Medulla oblongata (tissue), 1 donor: ENCODE measurements at regions not wholly inside any gene's neighbourhood (a gene's known extent, or its start where the extent isn't known, plus 50 kb on each side); places are given as distances from the start of the nearest gene placed in this dataset.

Experiments used
- DNase-seq: peaks from one replicate; pipeline ENCODE4 v3.0.0-alpha.2; 2015; ENCODE audit errors: extremely low spot score

GRCh38 chr14:83419420-83419819, 1885.8 kb upstream of the SEL1L start:
- no peak for DNase-seq

GRCh38 chr14:83421711-83422110, 1888.1 kb upstream of the SEL1L start:
- no peak for DNase-seq

- DNase-seq: no peak
Observed at GRCh38 chr14:83425138-83425537, 1891.5 kb upstream of the SEL1L start.

- DNase-seq: no peak
Observed at GRCh38 chr14:83425706-83426105, 1892.1 kb upstream of the SEL1L start.

GRCh38 chr14:83433618-83434017, 1900.0 kb upstream of the SEL1L start:
- DNase-seq: no peak

- DNase-seq: no peak
Observed at GRCh38 chr14:83441801-83442200, 1908.1 kb upstream of the SEL1L start.

- DNase-seq: no peak
Observed at GRCh38 chr14:83455561-83455960, 1921.9 kb upstream of the SEL1L start.

- no peak for DNase-seq
Observed at GRCh38 chr14:83461521-83461920, 1927.9 kb upstream of the SEL1L start.

- no peak for DNase-seq
Observed at GRCh38 chr14:83462759-83463158, 1929.1 kb upstream of the SEL1L start.

GRCh38 chr14:83463500-83464098, 1929.9 kb upstream of the SEL1L start:
- peak; percentile 81 for DNase-seq

GRCh38 chr14:83467811-83468210, 1934.2 kb upstream of the SEL1L start:
- DNase-seq: no peak

- no peak for DNase-seq
Observed at GRCh38 chr14:83470466-83470865, 1936.8 kb upstream of the SEL1L start.

- no peak for DNase-seq
Observed at GRCh38 chr14:83470959-83471695, 1937.5 kb upstream of the SEL1L start.

- no peak for DNase-seq
Observed at GRCh38 chr14:83473416-83474235, 1940.0 kb upstream of the SEL1L start.

- DNase-seq: no peak
Observed at GRCh38 chr14:83478741-83479140, 1945.1 kb upstream of the SEL1L start.

GRCh38 chr14:83483063-83483462, 1949.4 kb upstream of the SEL1L start:
- DNase-seq: no peak

- DNase-seq: no peak
Observed at GRCh38 chr14:83485591-83485990, 1951.9 kb upstream of the SEL1L start.

GRCh38 chr14:83491091-83491490, 1957.4 kb upstream of the SEL1L start:
- no peak for DNase-seq

GRCh38 chr14:83520837-83521236, 1987.2 kb upstream of the SEL1L start:
- no peak for DNase-seq

- no peak for DNase-seq
Observed at GRCh38 chr14:83529531-83529930, 1995.9 kb upstream of the SEL1L start.

- no peak for DNase-seq
Observed at GRCh38 chr14:83533734-83534133, 1996.2 kb upstream of the FLRT2 start.

- DNase-seq: no peak
Observed at GRCh38 chr14:83534995-83535394, 1994.9 kb upstream of the FLRT2 start.

- no peak for DNase-seq
Observed at GRCh38 chr14:83535444-83535843, 1994.5 kb upstream of the FLRT2 start.
